Esophagus squamous epithelium (tissue), 4 donors: ENCODE measurements at regions not wholly inside any gene's neighbourhood (a gene's known extent, or its start where the extent isn't known, plus 50 kb on each side); places are given as distances from the start of the nearest gene placed in this dataset.
"Not testable (repeated sequence)": the region's sequence is repeated elsewhere in the genome, so short reads cannot be mapped to it uniquely, and the experiment has no call there.

Experiments used
- POLR2A ChIP-seq, 4 donors: fragments of 450-650 bp; IDR thresholded peaks; one replicate each; pipeline ENCODE4 v1.6.1; 2017; ENCODE audit warnings: antibody characterized with exemption in 4 of 4, mild to moderate bottlenecking in 4 of 4, moderate library complexity in 3 of 4
- TF ChIP-seq, protein P1 (sequence below), 6 experiments: fragments of 450-650 bp in 4 of 6; fragments of 200-600 bp in 2 of 6; sonication (generic) in 2 of 6; IDR thresholded peaks; one replicate each; pipeline ENCODE4 v1.5.1; 2016 to 2019; ENCODE audit warnings: antibody characterized with exemption in 6 of 6, mild to moderate bottlenecking in 4 of 6, moderate library complexity in 4 of 6

GRCh38 chr5:86289786-86290185 lies 328.0 kb upstream of the COX7C start:
- TF ChIP-seq POLR2A (IDR thresholded peaks at IDR 0.05) = not testable (repeated sequence)
- TF ChIP-seq, protein P1, sequence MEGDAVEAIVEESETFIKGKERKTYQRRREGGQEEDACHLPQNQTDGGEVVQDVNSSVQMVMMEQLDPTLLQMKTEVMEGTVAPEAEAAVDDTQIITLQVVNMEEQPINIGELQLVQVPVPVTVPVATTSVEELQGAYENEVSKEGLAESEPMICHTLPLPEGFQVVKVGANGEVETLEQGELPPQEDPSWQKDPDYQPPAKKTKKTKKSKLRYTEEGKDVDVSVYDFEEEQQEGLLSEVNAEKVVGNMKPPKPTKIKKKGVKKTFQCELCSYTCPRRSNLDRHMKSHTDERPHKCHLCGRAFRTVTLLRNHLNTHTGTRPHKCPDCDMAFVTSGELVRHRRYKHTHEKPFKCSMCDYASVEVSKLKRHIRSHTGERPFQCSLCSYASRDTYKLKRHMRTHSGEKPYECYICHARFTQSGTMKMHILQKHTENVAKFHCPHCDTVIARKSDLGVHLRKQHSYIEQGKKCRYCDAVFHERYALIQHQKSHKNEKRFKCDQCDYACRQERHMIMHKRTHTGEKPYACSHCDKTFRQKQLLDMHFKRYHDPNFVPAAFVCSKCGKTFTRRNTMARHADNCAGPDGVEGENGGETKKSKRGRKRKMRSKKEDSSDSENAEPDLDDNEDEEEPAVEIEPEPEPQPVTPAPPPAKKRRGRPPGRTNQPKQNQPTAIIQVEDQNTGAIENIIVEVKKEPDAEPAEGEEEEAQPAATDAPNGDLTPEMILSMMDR (IDR thresholded peaks at IDR 0.05) = not testable (repeated sequence)
